ENCODE measurements at regions not wholly inside any gene's neighbourhood (a gene's known extent, or its start where the extent isn't known, plus 50 kb on each side); places are given as distances from the start of the nearest gene placed in this dataset.

GRCh38 chr2:18830962-18831361, 241.6 kb upstream of the NT5C1B start (continued):
- TF ChIP-seq CSRNP2 (CRISPR knock-in tag; conservative IDR thresholded peaks at IDR 0.05; ENCODE audit: low read depth): no peak
- TF ChIP-seq ZNF7 (CRISPR knock-in tag; IDR thresholded peaks at IDR 0.05): no peak
- 0 out of 2 replicates have a peak, but pooled peaks have one; percentile 34 for TF ChIP-seq ELF3 (CRISPR knock-in tag; IDR thresholded peaks at IDR 0.05)
- no peak for TF ChIP-seq DBP (CRISPR knock-in tag; IDR thresholded peaks at IDR 0.05; ENCODE audit: not compliant biosample characterization)
- no peak for TF ChIP-seq ZEB1 (IDR thresholded peaks at IDR 0.05; ENCODE audit: insufficient replicate concordance, low read depth)
- TF ChIP-seq MLLT10 (CRISPR knock-in tag; IDR thresholded peaks at IDR 0.05): no peak
- TF ChIP-seq ZNF34 (CRISPR knock-in tag; IDR thresholded peaks at IDR 0.05; ENCODE audit: borderline replicate concordance): no peak
- no peak for TF ChIP-seq CBX1 (IDR thresholded peaks at IDR 0.05; ENCODE audit: low read depth)
- TF ChIP-seq ZFP41 (CRISPR knock-in tag; IDR thresholded peaks at IDR 0.05; ENCODE audit: borderline replicate concordance): no peak
- no peak for TF ChIP-seq NR3C1 (CRISPR knock-in tag; IDR thresholded peaks at IDR 0.05)
- TF ChIP-seq YY1 (IDR thresholded peaks at IDR 0.05; ENCODE audit: insufficient read depth, insufficient replicate concordance, low read depth, low read length): no peak
- no peak for TF ChIP-seq ZNF354B (CRISPR knock-in tag; IDR thresholded peaks at IDR 0.05)
- TF ChIP-seq ARID4A (CRISPR knock-in tag; IDR thresholded peaks at IDR 0.05; ENCODE audit: borderline replicate concordance): no peak; the same call in 1 of the 2 replicates
- TF ChIP-seq IRF2 (CRISPR knock-in tag; IDR thresholded peaks at IDR 0.05): no peak
- no peak for TF ChIP-seq ZKSCAN1 (IDR thresholded peaks at IDR 0.05; ENCODE audit: low read length)
- TF ChIP-seq RBM39 (IDR thresholded peaks at IDR 0.05; ENCODE audit: low read depth, low read length, poor library complexity, severe bottlenecking): no peak
- TF ChIP-seq POGZ (CRISPR knock-in tag; IDR thresholded peaks at IDR 0.05): no peak
- TF ChIP-seq ZNF12 (CRISPR knock-in tag; IDR thresholded peaks at IDR 0.05): no peak
- TF ChIP-seq TCF7 (IDR thresholded peaks at IDR 0.05; ENCODE audit: low read depth): peak; percentile 5; the same call in 1 of the 2 replicates
- no peak for TF ChIP-seq MEF2D (CRISPR knock-in tag; IDR thresholded peaks at IDR 0.05)
- no peak for TF ChIP-seq MTF2 (CRISPR knock-in tag; IDR thresholded peaks at IDR 0.05; ENCODE audit: borderline replicate concordance)
- TF ChIP-seq GATAD2A (CRISPR knock-in tag; IDR thresholded peaks at IDR 0.05): peak; percentile 70
- no peak for TF ChIP-seq CTCF (CRISPR knock-in tag; IDR thresholded peaks at IDR 0.05)
- TF ChIP-seq ZNF839 (CRISPR knock-in tag; IDR thresholded peaks at IDR 0.05; ENCODE audit: borderline replicate concordance): no peak
- no peak for TF ChIP-seq FOXP1 (IDR thresholded peaks at IDR 0.05)
- peak; percentile 71 for TF ChIP-seq FOXP1 (CRISPR knock-in tag; IDR thresholded peaks at IDR 0.05)
